ENCODE measurements at regions not wholly inside any gene's neighbourhood (a gene's known extent, or its start where the extent isn't known, plus 50 kb on each side); places are given as distances from the start of the nearest gene placed in this dataset.

DNA sequence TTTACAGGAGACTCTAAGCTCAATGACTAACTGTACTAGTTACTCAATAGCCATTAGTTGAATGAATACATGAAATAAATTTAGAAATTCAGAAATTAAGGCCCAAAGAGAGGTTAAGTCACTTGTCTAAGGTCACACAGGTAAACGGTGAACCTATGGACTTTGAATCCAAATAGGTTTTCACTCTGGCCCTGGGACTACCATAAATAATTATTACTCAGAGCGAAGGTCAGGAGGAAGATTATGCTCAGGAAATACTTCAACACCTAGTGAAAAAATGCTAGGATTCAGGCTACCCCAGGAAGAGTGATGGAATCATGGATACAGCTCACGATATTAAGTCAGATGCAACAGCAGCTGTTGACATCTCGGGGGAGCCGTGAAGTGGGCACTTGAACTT lies 417.4 kb downstream of the GABRG2 start:
- no peak overlapping the region for H3K4me3 ChIP-seq (ENCODE audit: low read length)
- H3K27ac ChIP-seq (ENCODE audit: low read length), result no peak overlapping the region
- no peaks in the 10 kb centered on the region for H4K20me1 ChIP-seq (ENCODE audit: insufficient read depth)

GRCh38 chr5:162485666-162486292 lies 418.2 kb downstream of the GABRG2 start:
- H3K9me2 ChIP-seq (ENCODE audit: insufficient read depth, low read length), result no peaks in the 10 kb centered on the region
- no peak overlapping the region for H3K4me3 ChIP-seq (ENCODE audit: low read length)
- no peaks in the 10 kb centered on the region for H3F3A ChIP-seq (ENCODE audit: insufficient read depth, low read length, poor library complexity, severe bottlenecking)
- H3K9me3 ChIP-seq (ENCODE audit: low read length), result no peaks in the 10 kb centered on the region
- H3K4me2 ChIP-seq (ENCODE audit: low read length), result no peak overlapping the region
- TF ChIP-seq EZH2 (IDR thresholded peaks at IDR 0.05; ENCODE audit: borderline replicate concordance, insufficient read depth, low read length, poor library complexity, severe bottlenecking), result no peak
- no peak for TF ChIP-seq MXI1 (conservative IDR thresholded peaks at IDR 0.05; ENCODE audit: poor library complexity, severe bottlenecking)
- TF ChIP-seq POLR2AphosphoS5 (IDR thresholded peaks at IDR 0.05), result no peak
- no peak for TF ChIP-seq SMC3 (conservative IDR thresholded peaks at IDR 0.05; ENCODE audit: poor library complexity)
- no peak for TF ChIP-seq REST (IDR thresholded peaks at IDR 0.05; ENCODE audit: borderline replicate concordance)
- TF ChIP-seq EP300 (conservative IDR thresholded peaks at IDR 0.05; ENCODE audit: poor library complexity, severe bottlenecking), result no peak
- TF ChIP-seq, protein P1, sequence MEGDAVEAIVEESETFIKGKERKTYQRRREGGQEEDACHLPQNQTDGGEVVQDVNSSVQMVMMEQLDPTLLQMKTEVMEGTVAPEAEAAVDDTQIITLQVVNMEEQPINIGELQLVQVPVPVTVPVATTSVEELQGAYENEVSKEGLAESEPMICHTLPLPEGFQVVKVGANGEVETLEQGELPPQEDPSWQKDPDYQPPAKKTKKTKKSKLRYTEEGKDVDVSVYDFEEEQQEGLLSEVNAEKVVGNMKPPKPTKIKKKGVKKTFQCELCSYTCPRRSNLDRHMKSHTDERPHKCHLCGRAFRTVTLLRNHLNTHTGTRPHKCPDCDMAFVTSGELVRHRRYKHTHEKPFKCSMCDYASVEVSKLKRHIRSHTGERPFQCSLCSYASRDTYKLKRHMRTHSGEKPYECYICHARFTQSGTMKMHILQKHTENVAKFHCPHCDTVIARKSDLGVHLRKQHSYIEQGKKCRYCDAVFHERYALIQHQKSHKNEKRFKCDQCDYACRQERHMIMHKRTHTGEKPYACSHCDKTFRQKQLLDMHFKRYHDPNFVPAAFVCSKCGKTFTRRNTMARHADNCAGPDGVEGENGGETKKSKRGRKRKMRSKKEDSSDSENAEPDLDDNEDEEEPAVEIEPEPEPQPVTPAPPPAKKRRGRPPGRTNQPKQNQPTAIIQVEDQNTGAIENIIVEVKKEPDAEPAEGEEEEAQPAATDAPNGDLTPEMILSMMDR (IDR thresholded peaks at IDR 0.05; ENCODE audit: poor library complexity, severe bottlenecking), result no peak
- TF ChIP-seq RAD21 (conservative IDR thresholded peaks at IDR 0.05), result no peak
- TF ChIP-seq TAF1 (IDR thresholded peaks at IDR 0.05; ENCODE audit: low read depth), result no peak
- no peak overlapping the region for H3K27ac ChIP-seq (ENCODE audit: low read length)
- H3K27me3 ChIP-seq (ENCODE audit: insufficient read depth, low read depth, low read length), result no peaks in the 10 kb centered on the region
- H2AFZ ChIP-seq (ENCODE audit: low read depth, low read length), result no peak overlapping the region
- no peak overlapping the region for H3K9ac ChIP-seq (ENCODE audit: low read length)
- H4K20me1 ChIP-seq (ENCODE audit: insufficient read depth), result no peaks in the 10 kb centered on the region
- H3K79me2 ChIP-seq (replicated peaks; ENCODE audit: insufficient read depth, low read length), result no peaks in the 10 kb centered on the region
- H3K36me3 ChIP-seq (ENCODE audit: insufficient read depth, low read length), result no peaks in the 10 kb centered on the region

More for the DNA sequence above, 417.4 kb downstream of the GABRG2 start:
- Histone ChIP-seq H3K36me3 (ENCODE audit: insufficient read depth, low read length) (no peaks in the 10 kb centered on the region), H3K9ac (ENCODE audit: low read length) (no peak overlapping the region), H3K79me2 (replicated peaks; ENCODE audit: insufficient read depth, low read length) (no peaks in the 10 kb centered on the region), H2AFZ (ENCODE audit: low read depth, low read length) (no peak overlapping the region), H3K9me3 (ENCODE audit: low read length) (no peaks in the 10 kb centered on the region), H3F3A (ENCODE audit: insufficient read depth, low read length, poor library complexity, severe bottlenecking) (no peaks in the 10 kb centered on the region), H3K4me2 (ENCODE audit: low read length) (no peak overlapping the region), H3K9me2 (ENCODE audit: insufficient read depth, low read length) (no peaks in the 10 kb centered on the region), H3K27me3 (ENCODE audit: insufficient read depth, low read depth, low read length) (no peaks in the 10 kb centered on the region)
- TF ChIP-seq REST (IDR thresholded peaks at IDR 0.05; ENCODE audit: borderline replicate concordance) (no peak), POLR2AphosphoS5 (IDR thresholded peaks at IDR 0.05) (no peak), EP300 (conservative IDR thresholded peaks at IDR 0.05; ENCODE audit: poor library complexity, severe bottlenecking) (no peak)

Measured in neural cell (in vitro differentiated cells).